ENCODE measurements at regions not wholly inside any gene's neighbourhood (a gene's known extent, or its start where the extent isn't known, plus 50 kb on each side); places are given as distances from the start of the nearest gene placed in this dataset.

DNA sequence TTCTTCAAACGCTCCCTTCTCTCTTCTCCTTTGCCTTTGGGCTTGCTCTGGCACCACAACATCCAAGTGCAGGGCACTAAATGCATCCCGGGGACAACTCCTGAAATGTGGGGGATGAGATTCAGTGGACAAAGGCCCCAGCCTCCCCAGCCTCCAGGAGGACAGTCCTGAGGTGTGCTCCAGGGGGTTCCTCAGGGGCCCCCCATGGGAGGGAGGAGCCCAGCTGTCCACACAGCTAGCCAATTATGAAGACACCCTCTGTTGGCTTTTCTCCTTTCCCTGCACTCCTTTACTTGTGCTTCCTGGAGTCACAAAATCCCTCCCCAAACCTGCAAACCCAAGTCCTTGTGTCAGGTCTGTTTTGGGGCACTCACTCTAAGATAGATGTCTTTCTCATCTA is 735.4 kb downstream of the PTPRU start:
- intact Hi-C loops (cut with DNase I; ENCODE audit: low total_unique reads) = no loop called here
- Histone ChIP-seq H3K36me3 (no peaks in the 10 kb centered on the region), H3K4me1 (no peaks in the 10 kb centered on the region), H3K27ac (no peak overlapping the region), H3K9me3 (peaks cover 0 to 10% (median 0%) of the 10 kb centered on the region in 8 donors), H3K4me3 (no peak overlapping the region), H3K27me3 (replicated peaks in 1 of 7) (peaks cover 0 to 47% (median 0%) of the 10 kb centered on the region in 7 donors)
- no peak for DNase-seq
- 79 to 85% (median 82%) methylated on average over 2 of the region's 2 CpGs for WGBS, 5 donors
- TF ChIP-seq, protein P1, sequence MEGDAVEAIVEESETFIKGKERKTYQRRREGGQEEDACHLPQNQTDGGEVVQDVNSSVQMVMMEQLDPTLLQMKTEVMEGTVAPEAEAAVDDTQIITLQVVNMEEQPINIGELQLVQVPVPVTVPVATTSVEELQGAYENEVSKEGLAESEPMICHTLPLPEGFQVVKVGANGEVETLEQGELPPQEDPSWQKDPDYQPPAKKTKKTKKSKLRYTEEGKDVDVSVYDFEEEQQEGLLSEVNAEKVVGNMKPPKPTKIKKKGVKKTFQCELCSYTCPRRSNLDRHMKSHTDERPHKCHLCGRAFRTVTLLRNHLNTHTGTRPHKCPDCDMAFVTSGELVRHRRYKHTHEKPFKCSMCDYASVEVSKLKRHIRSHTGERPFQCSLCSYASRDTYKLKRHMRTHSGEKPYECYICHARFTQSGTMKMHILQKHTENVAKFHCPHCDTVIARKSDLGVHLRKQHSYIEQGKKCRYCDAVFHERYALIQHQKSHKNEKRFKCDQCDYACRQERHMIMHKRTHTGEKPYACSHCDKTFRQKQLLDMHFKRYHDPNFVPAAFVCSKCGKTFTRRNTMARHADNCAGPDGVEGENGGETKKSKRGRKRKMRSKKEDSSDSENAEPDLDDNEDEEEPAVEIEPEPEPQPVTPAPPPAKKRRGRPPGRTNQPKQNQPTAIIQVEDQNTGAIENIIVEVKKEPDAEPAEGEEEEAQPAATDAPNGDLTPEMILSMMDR (IDR thresholded peaks at IDR 0.05 in 8 of 11, conservative IDR thresholded peaks at IDR 0.05 in 3 of 11) = no peak
- no peak for TF ChIP-seq POLR2A (IDR thresholded peaks at IDR 0.05)
- TF ChIP-seq POLR2AphosphoS5 (IDR thresholded peaks at IDR 0.05) = no peak

DNA sequence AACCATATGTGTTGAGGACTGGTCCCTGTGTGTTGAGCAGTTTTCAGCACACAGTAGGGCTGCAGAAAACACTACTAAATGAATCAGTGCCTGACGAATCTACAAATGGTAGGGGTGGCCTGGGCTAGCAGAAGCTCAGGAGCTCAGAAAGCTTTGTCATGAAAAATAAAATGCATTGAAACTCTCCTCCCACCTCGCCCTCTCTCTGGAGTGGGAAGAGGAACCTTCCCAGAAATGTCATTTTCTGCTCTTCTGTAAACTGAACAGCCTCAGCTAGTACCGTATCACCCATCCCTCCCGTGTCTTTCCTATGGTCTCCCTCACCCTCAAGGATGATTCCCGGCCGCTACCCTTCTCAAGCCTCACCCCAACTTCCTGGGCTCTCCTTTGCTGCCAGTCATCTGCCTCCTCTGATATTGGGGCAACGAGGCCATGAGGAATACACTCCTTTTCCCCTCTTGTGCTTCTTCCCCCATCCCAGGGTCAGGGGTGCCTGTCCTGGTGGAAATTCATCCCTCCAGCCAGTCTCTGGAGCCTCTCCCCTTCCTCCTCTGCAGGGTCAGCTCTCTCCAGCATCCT is 734.5 kb downstream of the PTPRU start:
- WGBS, 5 donors = 64 to 78% (median 69%) methylated on average over 7 of the region's 7 CpGs
- no peak for DNase-seq
- TF ChIP-seq POLR2AphosphoS5 (IDR thresholded peaks at IDR 0.05) (no peak), POLR2A (IDR thresholded peaks at IDR 0.05) (no peak)
- TF ChIP-seq, protein P1 (IDR thresholded peaks at IDR 0.05 in 8 of 11, conservative IDR thresholded peaks at IDR 0.05 in 3 of 11) = no peak
- peaks cover 0 to 53% (median 0%) of the 10 kb centered on the region in 7 donors for H3K27me3 ChIP-seq (replicated peaks in 1 of 7)
- H3K36me3 ChIP-seq = no peaks in the 10 kb centered on the region
- H3K4me3 ChIP-seq = no peak overlapping the region
- no peaks in the 10 kb centered on the region for H3K4me1 ChIP-seq
- intact Hi-C loops (cut with DNase I; ENCODE audit: low total_unique reads) = no loop called here
- H3K27ac ChIP-seq = no peak overlapping the region
- peaks cover 0 to 7% (median 0%) of the 10 kb centered on the region in 8 donors for H3K9me3 ChIP-seq

DNA sequence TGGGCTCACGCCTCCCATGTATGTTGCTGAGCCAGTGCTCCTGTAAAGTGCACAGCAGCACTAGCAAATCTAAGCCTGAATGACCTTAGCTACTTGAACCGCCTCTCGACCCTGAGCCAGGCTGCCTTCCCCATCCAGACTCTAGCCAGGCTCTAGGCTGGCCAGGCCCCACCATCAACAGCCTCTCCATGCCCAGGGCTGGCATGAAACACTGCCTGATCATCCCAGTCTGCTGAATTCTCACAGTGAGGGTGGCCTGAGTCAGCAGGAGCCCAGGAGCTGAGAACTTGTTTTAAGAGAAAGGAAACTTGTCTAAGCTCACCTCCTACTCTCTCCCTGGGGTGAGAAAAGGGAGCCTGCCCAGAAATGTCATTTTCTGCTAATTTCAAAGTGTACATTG is 733.3 kb downstream of the PTPRU start:
- no peaks in the 10 kb centered on the region for H3K36me3 ChIP-seq

DNA sequence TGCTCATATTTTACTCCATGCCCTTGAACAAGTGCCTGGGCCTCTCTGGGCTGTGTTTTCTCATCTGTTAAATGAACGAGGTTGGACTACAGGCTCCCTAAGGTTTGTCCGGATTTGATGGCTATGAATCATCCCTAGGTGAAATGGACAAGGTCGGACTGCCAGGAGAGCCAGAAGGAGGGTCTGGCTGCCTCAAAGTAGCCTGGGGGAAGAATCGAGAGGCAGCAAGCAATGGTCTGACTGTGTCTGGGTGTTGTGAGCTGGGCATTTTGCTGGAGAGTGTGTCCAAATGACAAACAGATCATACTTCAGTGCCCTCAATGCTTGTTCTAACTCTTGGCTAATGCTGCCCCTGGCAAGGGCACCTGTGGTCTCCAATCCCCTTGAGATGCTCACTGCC is 730.9 kb downstream of the PTPRU start:
- DNase-seq = no peak
- Histone ChIP-seq H3K9me3 (peaks cover 0 to 7% (median 0%) of the 10 kb centered on the region in 8 donors), H3K27me3 (replicated peaks in 1 of 7) (peaks cover 0 to 76% (median 0%) of the 10 kb centered on the region in 7 donors), H3K4me1 (no peaks in the 10 kb centered on the region), H3K4me3 (no peak overlapping the region), H3K36me3 (no peaks in the 10 kb centered on the region), H3K27ac (no peak overlapping the region)
- intact Hi-C loops (cut with DNase I; ENCODE audit: low total_unique reads) = no loop called here
- TF ChIP-seq, protein P1 (IDR thresholded peaks at IDR 0.05 in 8 of 11, conservative IDR thresholded peaks at IDR 0.05 in 3 of 11) = no peak
- no peak for TF ChIP-seq POLR2A (IDR thresholded peaks at IDR 0.05)
- TF ChIP-seq POLR2AphosphoS5 (IDR thresholded peaks at IDR 0.05) = no peak
- WGBS, 5 donors = 54 to 68% (median 59%) methylated on average over 4 of the region's 4 CpGs

More for the DNA sequence above, 733.3 kb downstream of the PTPRU start:
- Histone ChIP-seq H3K4me1 (no peaks in the 10 kb centered on the region), H3K9me3 (peaks cover 0 to 7% (median 0%) of the 10 kb centered on the region in 8 donors), H3K27ac (no peak overlapping the region), H3K4me3 (no peak overlapping the region), H3K27me3 (replicated peaks in 1 of 7) (peaks cover 0 to 64% (median 0%) of the 10 kb centered on the region in 7 donors)
- 53 to 90% (median 80%) methylated on average over 1 to 3 of the region's 3 CpGs for WGBS, 5 donors
- TF ChIP-seq POLR2AphosphoS5 (IDR thresholded peaks at IDR 0.05) (no peak), POLR2A (IDR thresholded peaks at IDR 0.05) (no peak)
- TF ChIP-seq, protein P1 (IDR thresholded peaks at IDR 0.05 in 8 of 11, conservative IDR thresholded peaks at IDR 0.05 in 3 of 11) = no peak
- intact Hi-C loops (cut with DNase I; ENCODE audit: low total_unique reads) = no loop called here
- no peak for DNase-seq

All from spleen (tissue), 11 donors.